ENCODE measurements at regions not wholly inside any gene's neighbourhood (a gene's known extent, or its start where the extent isn't known, plus 50 kb on each side); places are given as distances from the start of the nearest gene placed in this dataset.
"Not testable (repeated sequence)": the region's sequence is repeated elsewhere in the genome, so short reads cannot be mapped to it uniquely, and the experiment has no call there.

- not testable (repeated sequence) for TF ChIP-seq EZH2 (IDR thresholded peaks at IDR 0.05; ENCODE audit: low read depth, unreplicated experiment); POLR2AphosphoS5 (IDR thresholded peaks at IDR 0.05; ENCODE audit: low read depth)
- TF ChIP-seq, protein P1, sequence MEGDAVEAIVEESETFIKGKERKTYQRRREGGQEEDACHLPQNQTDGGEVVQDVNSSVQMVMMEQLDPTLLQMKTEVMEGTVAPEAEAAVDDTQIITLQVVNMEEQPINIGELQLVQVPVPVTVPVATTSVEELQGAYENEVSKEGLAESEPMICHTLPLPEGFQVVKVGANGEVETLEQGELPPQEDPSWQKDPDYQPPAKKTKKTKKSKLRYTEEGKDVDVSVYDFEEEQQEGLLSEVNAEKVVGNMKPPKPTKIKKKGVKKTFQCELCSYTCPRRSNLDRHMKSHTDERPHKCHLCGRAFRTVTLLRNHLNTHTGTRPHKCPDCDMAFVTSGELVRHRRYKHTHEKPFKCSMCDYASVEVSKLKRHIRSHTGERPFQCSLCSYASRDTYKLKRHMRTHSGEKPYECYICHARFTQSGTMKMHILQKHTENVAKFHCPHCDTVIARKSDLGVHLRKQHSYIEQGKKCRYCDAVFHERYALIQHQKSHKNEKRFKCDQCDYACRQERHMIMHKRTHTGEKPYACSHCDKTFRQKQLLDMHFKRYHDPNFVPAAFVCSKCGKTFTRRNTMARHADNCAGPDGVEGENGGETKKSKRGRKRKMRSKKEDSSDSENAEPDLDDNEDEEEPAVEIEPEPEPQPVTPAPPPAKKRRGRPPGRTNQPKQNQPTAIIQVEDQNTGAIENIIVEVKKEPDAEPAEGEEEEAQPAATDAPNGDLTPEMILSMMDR (conservative IDR thresholded peaks at IDR 0.05; ENCODE audit: low read depth in 2 of 2): not testable (repeated sequence)
These were observed 244.2 kb upstream of the PLXNA2 start for GRCh38 chr1:208488432-208488831.

Measured in GM23338 (cell line).